Stimulated activated CD4-positive, alpha-beta T cell treated with anti-CD3 and anti-CD28 coated beads, Interleukin-15, amount 100 ng/mL, for 48 hours (primary cell): ENCODE measurements at regions not wholly inside any gene's neighbourhood (a gene's known extent, or its start where the extent isn't known, plus 50 kb on each side); places are given as distances from the start of the nearest gene placed in this dataset.
"Not testable (repeated sequence)": the region's sequence is repeated elsewhere in the genome, so short reads cannot be mapped to it uniquely, and the experiment has no call there.

Experiments used
- DNase-seq, 2 donors: peaks; one replicate each; pipeline ENCODE4 v3.0.0-alpha.2; 2020; ENCODE audit warnings: low read depth in 2 of 2

DNA sequence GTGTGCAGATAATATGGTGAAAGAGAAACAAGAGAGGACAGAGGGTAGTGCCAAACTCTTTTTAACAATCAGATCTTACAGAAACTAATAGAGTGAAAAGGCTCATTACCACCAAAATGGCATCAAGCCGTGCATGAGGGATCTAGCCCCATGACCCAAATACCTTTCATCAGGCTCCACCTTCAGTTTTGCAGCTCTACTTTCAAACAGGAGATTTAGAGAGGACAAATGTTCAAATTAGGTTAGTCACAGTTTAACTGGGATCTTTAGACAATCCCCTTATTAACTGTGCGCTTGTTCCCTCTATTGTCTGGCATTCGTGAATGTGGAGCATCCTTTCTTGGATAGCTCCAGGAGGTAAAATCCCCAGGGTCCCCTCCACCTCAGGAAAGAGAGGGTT lies 1209.3 kb upstream of the CHAC2 start:
- DNase-seq, result no peak

DNA sequence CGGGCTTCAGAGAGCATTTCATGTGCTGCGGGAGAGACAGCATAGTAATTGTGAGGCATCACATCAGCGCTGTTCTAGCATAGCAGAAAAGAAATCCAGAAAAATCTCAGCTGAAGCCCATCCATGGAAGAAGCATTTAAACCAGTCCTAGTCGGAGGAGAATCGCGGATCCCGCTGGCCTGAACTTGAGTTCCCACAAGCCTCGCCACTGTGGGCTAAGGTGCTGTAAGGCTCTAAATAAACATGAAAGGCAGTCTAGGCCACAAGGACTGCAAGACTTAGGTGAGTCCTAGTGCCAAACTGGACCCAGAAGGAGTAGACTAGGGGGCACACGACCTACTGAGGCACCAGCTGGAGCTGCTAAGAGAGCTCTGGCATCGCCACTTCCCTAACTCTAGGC lies 1225.3 kb upstream of the CHAC2 start:
- DNase-seq, result no peak

DNA sequence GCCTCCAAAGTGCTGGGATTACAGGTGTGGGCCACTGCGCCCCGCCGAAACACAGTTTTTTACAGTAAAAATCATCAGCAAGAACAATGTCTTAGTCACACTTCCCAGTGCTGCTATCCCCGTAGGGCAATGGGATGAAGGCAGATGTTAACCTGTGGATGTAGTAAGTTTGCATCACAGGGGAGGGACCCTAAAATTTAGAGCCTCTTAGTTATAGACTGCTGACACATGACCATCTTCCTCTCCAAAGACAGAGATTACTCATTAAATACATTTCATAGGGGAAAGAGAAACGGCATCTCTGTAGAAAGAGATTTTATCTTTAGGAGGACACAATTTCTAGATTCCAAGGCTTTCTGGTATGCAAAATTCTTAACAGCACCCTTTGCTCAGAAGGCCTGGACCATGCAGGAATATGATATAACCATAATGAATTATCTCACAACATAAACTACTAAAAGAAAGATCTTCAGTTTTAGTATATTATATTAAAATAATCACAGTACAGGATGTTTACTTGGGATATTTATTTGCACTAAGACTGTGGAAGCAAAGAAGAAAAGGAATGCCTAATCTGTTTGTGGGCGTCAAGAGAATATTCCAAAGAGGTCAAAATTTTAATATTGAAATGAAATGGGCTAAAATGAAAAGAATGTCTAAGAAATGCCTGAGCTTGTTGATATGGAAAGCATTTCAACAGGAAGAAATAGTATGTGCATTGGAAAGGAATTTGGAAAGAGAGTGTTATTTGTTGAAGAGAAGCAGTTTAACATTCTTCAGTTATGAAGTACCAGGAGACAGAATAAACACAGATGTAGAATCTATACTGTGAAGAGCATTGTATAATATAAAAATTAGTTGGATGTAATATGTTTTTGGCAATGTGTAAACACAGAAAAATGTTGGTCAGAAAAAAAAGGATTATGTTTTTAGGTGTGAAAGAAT lies 1228.3 kb upstream of the CHAC2 start:
- no peak for DNase-seq

DNA sequence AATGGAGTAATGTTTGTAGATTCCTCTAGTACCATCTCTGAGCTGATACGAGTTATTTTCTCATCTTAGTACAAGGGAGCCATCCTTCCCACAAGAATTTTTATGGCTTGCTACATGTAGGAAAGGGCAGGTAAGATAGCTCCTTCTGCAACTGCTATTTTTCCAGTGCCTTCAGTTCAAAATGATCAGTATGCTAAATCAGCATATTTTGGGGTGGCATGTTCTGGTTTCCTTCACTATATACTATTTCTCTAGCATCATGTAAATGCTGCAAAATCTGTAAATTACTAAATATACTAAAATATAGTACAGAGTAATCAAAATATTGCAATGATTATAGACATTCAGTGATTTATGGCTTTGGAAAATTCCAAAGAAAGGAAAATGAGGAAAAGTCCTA lies 1230.0 kb upstream of the CHAC2 start:
- no peak for DNase-seq

DNA sequence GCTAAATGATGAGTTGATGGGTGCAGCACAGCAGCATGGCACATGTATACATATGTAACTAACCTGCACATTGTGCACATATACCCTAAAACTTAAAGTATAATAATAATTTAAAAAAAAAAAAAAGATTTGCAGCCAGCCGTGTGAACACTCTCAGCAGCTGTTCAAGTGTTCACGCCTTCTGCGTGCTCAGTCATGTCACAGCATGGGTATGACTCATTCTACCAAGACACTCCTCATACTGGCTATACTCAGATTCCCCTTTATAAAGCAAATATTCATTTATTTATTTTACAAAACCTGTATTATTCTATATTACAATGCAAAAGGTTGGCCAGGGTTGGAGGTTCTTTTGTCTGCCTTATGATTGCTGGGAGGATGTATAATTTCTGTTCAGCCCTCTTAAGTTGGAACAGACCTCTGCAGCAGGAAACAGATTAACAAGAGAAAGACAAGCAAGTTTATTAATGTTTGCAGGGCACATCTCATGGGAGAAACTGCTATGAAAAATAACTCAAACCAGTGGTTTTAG lies 1230.6 kb upstream of the CHAC2 start:
- no peak for DNase-seq

DNA sequence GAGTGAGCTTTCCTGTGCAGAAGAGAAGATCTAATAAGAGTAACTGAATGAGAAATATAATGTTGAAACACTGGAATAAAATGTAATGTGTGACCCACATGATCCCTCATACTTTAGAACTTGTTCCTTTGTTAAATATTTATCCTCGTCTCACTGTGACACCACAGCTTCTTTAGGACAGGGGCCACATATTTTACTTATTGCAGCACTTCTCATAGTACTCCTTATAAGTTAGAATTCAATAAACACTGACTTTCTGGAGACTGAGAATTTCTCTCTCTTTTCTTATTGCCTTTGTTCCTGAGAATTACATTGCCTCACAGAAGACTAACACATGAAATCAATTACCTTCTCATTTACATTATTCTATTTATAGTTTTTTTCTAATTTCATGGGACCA lies 1234.6 kb upstream of the CHAC2 start:
- no peak for DNase-seq

DNA sequence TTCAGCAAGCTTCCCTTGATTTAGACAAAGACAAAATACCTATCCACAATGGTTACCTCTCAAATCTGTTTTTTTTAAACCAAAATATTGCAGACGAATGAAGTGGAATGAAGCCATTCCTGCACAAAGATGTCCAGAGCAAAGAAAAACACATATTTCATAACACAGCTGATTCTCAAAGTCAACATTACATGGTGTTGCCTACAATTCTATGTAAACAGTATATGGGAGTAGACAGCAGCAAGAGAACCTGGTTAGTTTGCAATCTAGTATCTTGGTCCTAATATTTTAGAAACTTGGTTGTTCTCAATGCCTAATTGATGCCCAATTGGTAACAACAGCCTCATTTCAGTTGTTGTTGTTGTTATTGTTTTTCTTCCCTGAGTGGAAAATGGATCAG lies 1240.9 kb upstream of the CHAC2 start:
- no peak for DNase-seq

DNA sequence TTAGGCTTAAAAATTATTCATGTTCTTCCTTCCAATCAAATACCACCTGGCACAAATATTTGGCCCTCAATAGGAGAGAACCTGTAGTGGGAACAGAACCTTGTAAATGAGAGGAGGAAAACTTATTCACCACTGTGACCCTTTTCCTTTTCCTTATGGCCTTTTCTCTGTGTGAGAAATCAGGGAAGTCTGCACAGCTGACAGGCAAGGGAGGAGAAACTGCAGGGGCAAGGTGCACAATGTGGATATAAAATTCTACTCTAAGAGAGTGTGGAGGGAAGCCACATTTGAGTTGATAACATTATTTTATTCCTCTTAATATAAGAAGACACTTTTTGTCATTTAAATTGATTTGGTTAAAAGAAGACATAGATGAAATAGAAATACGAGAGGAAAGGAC lies 1247.0 kb upstream of the CHAC2 start:
- DNase-seq, result no peak

DNA sequence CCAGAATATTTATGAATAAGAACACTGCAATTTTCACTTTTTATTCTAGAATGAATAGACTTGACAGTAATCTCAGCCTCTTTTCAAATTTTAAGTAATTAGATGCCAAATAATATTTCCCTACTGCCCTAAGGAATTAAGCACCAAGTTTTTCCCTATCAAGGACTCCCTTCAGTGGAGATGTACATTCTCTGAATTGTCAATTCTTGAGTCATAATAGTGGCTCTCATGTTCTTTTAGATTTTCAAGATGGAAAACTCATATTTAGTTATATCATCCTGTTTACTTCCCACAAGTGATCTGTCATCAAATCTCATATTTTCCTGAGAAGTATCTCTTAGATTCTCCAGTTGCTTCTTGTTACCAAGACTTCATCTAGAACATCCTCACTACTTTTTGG lies 1248.9 kb upstream of the CHAC2 start:
- DNase-seq, result no peak

DNA sequence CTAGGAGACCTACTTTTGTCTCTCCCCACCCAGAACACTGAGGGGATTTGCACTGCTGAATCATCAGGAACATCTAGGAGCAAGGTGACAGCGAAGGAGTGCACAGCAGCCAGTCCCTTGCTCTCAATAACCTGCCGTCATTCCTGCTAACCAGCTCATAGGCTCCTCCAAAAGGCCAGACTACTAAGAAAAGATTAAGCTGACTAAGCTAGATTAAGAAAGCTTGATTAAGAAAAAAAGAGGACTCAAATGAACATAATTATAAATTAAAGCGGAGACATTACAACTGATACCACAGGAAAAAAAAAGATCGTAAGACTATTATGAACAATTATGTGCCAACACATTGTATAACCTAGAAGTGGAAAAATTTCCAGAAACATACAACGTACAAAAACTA lies 1254.8 kb upstream of the CHAC2 start:
- DNase-seq, result no peak

DNA sequence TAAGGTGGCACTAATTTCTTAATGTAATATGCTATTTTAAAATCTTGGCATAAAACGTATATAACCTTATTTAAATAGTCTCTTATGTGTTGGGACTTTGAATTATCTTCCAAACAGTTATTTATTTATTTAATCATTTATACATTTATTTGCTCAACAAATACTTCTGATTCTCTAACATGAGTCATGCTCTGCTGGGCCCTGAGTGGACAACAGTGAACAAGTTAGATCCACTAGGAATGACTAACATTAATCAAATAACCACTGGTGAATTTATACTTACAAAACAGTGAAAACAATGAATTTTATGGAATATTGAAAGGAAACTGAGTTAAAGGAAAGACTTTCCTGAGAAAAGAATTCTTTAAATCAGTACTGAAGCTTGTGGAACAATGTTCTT lies 1257.2 kb upstream of the CHAC2 start:
- no peak for DNase-seq

DNA sequence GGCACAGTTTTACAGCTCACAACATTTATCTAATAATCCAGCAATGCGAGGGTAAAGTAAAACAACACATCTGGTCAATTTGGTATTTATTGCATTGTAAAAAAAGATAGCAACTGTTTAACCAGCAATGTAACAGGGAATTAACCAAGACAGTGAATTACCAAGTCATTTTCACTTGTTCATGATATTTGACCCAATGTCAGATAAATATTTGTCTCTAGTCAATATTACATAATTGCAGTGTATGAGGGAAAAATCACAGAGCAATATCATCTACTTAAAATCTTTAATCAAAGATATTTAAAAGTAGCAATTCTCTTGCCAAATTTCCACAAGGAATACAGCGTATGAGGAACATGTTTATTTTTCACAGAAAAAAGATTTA lies 1265.1 kb upstream of the CHAC2 start:
- no peak for DNase-seq

DNA sequence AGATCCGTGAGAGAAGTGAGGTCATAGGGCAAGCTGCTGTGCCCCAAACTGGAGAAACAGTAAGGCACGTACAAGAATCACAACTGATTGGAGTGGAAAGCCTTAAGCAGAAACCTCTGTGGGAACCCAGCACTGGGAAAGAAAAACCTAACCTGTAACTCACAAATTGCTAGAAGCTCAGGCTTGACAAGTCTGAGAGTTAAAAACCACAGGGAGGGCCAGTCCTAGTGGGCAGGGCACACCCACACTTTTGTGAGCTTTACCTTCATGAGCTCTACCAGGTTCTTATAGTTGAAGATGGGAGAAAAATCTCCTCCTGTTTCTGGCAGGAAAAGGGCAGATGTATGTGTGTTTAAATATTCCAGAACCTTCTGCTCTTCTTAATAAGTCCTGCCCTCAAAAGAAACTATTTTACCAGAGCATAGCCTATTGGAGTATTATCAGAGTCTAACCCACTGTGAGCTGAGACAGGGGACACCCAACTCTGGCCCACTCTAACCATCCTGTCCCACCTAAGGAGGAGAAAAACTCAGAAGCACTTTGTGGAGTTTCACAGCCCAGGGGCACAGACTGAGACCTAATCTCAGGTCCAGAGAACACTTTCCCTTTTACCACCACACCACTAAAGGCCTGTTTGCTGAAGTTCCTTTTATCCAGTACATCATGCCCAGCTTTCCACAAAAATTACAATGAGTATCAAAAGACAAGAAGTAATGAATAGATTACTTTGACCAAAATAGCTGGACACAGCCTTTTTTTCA lies 1265.7 kb upstream of the CHAC2 start:
- no peak for DNase-seq

DNA sequence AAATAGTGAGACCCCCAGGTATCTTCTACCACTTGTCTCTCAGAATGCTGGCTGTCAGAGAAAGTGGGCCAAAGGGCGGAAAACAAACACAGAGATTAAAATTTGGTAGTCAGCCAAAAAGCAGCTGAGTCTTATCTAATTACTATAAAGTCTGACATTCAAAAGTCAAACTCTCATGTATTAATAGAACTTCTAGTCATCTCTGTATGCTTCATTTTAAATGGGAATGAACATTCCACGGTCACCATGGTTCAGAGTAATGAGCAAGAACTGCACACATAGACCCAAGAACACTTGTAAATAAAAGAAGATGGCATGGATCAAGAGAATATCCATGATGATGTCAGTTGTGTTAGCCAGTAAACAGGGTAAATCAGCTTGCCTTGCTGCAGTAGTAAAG lies 1267.0 kb upstream of the CHAC2 start:
- DNase-seq, result no peak

DNA sequence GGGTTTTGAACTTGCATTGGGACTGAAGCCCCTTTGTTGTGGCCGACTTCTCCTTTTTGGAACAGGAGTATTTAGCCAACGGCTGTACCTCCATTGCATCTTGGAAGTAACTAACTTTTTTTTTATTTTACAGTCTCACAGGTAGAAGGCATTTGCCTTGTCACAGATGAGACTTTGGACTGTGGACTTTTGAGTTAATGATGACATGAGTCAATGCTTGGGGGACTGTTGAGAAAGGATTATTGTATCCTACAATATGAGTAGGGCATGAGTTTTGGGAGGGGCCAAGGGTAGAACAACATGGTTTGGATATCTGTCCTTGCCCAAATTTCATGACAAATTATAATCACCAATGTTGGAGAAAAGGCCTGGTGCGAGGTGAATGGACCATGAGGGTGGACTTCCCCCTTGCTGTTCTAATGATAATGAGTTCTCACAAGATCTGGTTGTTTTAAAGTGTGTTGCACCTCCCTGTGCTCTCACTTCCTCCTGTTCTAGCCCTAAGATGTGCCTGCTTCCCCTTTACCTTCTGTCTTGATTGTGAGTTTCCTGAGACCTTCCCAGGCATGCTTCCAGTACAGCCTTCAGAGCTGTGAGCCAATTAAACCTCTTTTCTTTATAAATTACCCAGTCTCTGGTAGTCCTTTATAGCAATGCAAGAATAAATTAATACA lies 1269.4 kb upstream of the CHAC2 start:
- no peak for DNase-seq

DNA sequence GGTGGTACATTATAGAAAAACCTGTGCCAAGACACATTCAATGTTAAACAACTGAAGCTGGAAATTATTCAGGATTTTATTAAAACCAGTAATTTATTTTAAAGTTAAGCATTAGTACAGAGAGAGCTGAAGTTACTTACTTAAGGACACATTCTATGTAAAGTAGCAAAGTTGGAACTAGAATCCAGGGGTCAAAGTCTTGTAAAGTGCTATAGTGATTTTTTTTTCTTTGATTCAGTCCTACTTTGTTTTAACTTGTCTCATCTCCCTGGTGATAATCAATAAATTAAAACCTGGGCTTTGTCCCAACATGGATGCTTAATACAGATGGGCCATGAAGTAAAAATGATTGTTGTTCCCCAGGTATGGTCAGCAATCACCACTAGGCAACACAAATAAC lies 1271.8 kb upstream of the CHAC2 start:
- no peak for DNase-seq

DNA sequence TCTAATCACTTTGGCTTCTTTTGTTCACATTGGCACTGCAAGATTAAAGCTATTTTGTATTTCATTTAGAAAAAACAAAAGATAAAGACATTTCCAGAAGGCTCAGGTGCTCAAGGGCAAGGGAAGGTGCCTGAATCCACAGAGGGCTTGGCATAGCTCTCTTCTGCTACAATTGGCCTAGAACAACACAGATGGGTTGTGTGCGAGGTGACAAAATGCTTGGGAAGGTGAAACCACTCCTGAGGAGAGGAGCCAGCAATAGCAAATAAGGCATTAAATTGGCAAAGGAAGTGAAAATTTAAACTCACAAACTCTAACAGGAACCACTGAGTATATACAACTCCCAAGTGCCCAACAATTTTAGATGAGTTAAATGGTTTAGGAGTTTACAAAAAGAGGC lies 1290.4 kb upstream of the CHAC2 start:
- no peak for DNase-seq

DNA sequence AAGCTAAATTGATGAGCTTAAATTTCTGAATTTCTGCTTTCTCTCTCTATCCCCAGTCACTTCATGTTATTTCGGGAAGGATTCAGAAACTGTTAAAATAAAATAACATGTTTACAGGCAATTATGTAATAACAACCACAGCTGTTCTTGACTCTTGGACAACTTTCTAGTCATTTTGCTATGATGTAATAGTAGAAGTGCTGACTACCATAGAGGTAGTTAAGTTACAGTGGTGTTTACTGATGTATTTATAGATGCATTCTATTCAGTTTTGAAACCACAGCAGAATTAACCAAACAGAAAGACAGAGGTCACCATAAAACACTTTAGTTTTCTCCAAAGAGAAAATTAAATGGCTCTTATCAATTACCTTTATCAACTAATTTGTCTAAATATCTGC lies 1292.0 kb upstream of the CHAC2 start:
- no peak for DNase-seq

DNA sequence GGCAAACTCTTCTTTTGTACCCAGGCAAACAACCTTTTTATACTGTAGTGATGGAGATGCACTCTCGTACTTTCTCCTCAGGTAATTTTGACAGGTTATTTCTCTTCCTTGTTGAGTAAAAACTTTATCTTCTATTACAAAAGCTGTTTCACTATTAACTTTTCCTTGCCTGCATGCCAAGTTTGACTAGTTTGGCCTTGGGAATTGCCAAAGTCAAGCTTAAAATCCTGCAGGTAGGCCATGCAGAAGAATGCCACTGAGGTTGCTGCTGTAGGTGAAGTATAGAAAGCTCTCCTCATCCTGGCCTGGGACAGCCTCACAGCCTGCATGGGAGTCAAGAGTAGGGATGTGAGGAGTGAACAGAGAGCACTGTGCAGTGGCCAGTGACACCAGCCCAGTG lies 1293.5 kb upstream of the CHAC2 start:
- DNase-seq, result no peak

DNA sequence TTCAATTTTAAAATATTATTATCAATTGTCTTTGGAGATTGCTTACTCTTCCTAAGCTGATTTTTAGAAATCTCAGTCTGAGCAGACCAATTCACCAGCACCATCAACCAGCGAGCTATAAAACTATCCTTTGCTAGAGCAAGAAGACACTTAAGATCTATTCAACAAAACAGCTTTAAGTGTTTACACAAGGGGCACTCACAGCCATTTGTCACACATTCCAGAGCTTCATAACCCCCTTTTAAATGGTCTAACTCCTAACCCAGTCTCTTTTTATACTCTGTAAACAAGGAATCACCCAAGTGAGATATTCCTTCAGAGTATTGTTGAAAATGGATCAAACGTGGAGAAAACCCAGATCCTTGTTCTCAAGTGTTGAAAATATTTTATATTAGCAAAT lies 1294.1 kb upstream of the CHAC2 start:
- DNase-seq, result no peak

DNA sequence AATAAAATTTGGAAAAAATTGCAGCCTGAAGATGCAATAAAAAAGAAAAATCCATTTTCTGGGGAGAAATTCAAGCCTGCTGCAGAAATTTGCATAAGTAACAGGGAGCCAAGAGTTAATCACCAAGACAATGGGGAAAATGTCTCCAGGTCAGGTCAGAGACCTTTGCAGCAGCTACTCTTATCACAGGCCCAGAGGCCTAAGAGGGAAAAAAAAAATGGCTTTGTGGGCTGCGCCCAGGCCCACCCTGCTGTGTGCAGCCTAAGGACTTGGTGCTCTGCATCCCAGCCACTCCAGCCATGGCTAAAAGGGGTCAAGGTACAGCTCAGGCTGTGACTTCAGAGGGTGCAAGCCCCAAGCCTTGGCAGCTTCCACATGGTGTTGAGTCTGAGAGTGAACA lies 1297.1 kb upstream of the CHAC2 start:
- DNase-seq, result not testable (repeated sequence)

DNA sequence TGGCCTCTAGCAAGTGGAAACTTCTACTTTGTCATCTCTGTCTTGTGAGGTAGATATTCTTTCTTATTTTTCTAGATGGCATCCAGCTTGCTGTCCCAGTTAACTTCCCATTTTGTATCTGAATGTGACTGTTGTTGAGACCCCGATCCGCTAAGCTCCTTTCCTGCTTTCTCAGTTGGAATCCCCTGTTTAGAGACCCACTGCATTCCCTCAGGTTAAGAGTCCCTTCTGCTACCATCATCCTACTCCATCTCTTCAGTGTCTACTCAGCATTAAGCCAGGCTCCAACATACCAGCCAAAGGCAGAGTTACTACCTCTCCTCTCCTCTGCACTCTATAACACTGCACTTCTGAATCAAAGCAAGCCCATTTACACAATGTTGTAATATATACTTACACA lies 1300.4 kb upstream of the CHAC2 start:
- no peak for DNase-seq
